IPS-NIHi7 (cell line): ENCODE measurements at regions not wholly inside any gene's neighbourhood (a gene's known extent, or its start where the extent isn't known, plus 50 kb on each side); places are given as distances from the start of the nearest gene placed in this dataset.

ENCODE experiments used
- DNase-seq: peaks from one replicate; pipeline ENCODE4 v3.0.0; 2012; ENCODE audit warnings: mixed read lengths; ENCODE audit errors: extremely low spot score

DNA sequence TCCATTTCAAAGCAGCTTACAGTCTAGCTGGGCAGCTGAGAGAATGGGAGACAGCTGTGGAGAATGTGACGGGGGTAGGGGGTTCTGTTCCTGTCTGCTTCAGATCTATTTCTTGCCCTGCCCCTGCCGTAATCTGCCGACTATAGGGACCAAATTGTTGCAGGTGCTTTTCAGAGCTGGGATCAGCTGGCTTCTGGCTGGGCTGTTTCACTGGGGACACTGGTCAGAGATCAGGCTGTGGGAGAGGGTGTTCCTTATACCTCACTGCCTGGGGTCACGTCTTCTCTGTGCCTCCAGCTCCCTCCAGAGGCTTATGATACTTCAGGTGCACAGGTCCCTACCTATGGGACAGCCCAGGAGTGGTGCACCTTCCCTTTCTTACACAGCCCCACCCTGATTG, 514.9 kb upstream of the GOT2 start:
- peak; percentile 72 for DNase-seq

DNA sequence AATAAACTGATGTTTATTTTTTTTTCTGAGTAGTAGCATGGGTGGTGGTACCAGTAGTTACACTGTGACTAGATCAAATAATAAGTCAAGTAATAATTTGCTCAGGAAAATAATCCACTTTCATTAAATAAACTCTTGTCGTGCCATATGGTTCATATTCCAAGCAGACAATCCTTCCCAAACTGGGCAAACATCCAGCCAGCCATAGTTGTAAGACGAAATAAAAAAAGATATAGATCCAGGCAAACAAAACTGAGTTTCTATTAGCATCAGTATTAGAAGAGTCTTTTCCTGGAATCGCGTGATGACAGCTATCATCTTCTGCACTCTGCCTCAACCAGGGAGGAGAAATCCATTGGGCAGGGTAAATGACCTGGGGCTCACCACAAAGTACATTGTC, 508.4 kb upstream of the GOT2 start:
- DNase-seq = no peak

DNA sequence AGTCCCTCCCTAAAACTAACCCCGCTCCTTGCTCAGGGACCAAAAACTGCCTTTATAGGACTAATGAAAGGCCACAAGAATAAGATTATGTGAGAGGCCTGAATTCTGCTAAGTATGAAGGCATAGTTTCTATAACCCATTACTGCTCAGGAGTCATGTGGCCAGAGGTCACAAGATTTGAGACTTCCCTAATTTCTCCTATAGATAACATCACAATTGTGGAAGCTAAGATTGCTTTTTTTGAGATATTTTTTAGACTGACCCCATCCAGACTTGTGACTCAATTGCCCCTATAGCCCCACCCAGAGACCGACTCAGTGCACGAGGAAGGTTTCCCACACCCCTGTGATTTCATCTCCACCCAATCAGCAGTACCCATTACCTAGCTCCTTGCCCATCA, 504.1 kb upstream of the GOT2 start:
- DNase-seq = no peak

DNA sequence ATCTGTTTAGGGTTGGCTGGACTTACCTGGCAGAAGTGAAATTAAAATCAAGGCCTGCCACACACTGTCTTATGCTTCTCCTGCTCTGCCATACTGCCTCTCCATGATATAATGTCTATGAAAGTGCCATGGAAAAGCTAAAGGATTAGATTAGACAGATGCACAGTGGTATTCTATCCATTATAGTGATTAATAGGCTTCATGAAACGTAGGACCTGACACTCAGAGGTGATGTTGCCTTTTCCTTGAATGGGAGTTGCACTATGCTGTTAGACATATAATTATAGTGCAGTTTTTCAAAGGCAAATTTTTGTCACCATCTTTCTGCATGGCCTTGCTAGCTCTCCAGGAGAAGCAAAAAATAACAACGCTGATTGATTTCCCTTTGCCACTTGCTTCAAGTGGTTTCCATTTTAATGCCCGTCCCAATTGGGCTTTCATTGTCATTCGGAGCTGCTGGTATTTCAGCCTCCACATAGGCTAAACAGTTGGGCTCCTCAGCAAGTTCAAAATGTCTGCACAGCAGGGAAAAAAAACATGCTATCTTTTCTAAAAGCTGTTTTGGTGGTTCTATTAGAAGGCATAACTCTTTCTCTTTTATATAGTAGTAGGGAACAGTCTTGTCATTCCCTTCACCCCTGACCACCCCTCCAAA, 502.8 kb upstream of the GOT2 start:
- DNase-seq = peak; percentile 16

DNA sequence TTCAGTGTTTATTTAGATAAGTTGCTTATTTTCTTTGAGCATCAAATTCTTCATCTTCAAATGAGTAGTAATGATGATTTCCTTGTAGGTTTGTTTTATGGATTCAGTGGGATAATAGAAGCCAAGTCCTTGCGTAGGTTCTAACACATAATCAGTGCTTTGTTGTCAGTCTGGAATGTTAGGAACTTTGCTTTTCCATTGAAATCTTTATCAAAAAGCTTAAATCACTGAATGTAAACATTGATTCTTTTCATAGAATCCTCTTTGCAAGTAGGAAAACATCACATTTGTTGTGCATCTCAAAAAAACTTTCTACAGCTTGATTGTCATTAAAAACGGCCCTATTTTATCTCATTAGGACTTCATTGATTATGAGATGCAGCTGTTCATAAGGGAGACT, 490.3 kb upstream of the GOT2 start:
- DNase-seq = no peak

DNA sequence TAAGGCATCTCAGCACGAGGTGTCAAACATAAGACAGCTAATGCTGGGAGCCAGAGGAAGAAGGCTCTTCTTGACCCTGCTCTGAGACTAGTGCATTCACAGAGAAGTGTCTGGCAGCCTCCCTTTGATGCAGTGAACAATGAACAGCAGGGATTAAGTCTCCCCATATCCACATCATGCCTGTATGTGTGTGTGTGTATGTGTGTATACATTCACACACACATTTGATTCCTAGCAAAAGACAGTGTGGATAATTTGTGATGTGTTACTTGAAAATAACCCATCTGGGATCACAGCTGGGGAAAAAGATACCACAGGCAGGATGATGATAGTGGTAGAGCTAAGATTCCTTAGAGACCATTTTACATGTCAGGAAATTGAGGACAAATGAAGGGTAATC, 485.9 kb upstream of the GOT2 start:
- DNase-seq = no peak

DNA sequence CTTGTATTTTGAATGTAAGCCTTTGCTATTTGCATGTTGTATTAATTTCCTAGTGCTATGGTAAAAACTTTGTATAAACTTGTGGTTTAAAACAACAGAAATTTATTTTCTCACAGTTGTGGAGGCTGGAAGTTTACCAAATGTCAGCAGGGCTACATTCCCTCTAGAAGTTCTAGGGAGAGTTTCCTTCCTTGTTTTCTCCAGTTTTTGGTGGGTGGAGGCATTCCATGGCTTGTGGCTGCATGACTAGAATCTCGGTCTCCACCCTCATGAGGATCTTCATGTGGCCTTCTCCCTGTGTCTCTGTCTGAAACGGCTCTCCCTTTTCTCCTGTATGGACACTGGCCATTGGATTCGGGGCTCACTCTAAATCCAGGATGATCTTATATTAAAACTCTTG, 482.2 kb upstream of the GOT2 start:
- DNase-seq = no peak

DNA sequence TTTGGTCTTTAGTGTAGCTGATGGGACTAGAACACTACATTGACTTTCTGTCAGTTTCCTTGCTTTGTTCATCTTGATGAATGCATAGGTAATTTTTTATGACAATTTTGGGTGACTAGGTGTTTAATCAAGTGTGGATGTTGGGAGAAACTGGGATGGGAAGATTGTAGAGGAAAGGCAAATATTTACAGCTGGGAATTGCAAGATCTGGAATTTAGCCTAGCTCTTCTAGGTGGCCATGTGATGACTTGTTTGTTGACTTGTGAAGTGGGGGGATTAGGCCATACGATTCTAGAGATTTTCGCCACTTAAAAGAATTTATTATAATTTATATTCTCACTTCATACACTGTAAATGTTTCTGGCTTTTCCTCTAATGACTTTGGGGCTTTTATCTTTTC, 480.3 kb upstream of the GOT2 start:
- DNase-seq = no peak

DNA sequence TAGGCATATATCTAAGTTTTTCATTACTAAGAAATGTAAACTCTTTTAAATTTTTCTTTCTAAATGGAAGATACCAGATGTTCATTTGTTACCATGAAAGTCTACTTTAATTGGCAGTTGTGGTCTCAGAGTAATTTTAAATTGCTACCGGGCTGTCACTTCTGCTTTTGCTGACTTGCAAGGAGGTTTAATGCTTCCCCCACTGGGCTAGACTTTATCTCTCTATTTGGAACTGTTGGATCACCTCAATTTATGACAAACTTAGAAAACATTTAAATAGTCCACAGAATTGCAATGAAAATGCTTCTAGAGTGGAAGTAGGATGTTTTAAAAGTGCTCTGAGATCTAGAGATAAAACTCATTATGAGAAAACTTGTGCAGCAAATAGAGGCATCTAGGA, 479.8 kb upstream of the GOT2 start:
- no peak for DNase-seq

DNA sequence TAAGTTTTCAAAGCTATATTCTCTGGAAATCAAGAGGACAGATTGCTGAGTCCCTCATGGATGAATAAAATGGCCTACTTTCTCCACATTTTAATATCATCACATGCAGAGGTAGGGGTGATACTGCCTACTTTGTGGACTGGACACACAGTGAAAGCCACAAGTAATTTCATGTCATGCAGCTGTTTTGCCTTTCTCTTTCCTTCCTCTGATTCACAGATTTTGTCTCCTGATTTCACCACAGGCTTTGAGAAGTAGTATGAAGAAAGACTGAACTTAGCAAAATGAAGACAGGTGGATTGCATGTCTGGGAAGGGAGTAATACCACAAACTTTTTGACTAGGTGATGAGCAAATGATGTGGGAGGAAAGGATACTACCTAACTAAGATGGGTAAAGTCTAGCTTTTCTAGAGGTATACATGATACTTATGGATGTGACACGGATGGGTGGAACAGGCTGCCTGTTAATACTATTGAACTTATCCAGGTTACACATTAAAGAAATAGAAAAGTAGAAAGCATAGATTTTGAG, 478.4 kb upstream of the GOT2 start:
- no peak for DNase-seq

DNA sequence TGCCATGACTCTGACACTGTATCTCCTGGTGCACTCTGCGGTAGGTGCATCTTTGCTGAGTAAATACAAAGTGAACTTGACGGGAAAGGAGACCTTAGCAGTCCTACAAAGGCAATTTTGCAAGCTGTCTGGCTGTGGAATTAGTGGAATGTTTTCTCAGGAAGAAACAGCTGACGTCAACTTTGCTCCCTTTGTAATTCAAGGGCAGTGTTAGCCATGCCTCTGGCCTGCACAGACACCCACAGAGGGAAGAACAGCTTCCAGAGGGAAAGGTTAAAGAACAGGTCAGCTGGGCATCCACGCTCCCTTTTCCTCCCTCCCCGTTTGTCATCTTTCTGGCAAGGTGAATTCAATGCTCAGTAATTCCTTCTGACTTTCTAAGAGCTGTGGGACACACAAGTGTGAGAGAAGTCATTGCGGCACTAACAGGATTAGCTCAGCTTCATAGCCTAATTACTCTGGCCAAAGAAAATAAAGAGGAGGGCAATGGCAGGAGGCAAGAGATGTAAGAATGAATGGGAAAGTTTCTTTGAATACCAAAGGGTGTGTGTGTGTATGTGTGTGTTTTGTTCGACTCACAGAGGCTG, 476.9 kb upstream of the GOT2 start:
- DNase-seq = peak; percentile 57

DNA sequence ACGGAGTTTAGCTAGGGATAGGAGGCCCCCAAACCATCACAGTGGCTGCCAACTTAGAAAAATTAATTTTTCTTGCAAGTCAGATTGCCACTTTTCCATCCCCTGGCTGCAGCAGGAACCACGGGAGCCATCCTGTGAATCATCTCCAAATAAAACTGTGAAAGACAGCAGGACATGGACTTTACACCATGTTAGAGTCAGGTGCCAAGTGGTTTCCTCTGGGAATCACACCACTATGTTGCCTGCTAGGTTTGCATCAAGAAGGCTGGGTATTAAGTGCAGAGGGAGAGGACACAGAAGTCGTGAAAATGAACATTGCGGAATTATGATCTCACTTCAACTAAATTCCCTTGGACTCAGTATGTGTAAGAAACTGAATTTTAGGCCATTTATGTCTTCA, 471.3 kb upstream of the GOT2 start:
- DNase-seq = no peak

DNA sequence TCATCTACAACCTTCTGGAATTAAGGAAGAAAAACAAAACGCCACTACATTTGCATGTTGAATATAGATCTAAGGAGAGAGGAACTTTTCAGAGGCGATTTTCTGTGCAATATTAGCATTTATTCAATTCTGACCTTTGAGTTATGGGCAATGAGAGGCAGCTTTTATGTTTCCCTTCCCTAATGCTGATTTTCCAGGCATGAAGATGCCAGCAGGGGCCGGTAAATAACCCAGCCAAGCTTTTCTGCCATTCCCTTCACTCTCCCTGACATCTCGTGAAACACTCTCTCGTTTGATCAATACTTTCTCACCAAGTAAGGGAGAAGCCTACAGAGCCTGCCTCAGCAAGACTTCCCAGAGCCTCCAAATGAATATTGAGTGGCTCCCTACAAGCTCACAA, 470.5 kb upstream of the GOT2 start:
- no peak for DNase-seq

DNA sequence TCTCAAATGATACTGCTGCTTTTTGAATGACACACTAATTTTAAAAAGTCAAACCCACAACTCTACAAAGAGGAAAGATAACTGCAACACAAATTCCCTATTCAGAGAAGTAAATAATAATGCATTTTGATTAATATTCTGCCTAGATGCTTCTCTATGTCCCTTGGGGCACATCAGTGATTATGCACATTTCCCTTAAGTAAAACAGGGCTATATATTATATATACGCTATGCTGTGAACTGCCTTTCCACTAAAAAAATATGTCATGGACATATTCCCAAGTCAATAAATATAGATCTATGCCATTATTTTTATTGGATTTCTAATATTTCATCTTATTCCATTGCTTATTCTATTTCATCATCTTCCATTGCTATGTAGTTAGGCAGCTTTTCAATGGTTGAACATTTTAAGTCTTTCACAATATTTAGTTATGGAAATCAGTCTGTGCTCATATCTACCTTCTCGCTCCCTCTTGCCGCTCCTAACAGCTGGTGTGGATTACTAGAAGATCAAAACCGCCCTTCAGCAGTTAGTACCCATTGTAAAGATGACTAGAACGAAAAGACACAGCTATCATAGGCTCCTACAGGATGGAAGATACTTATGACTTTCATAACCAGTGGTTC, 468.2 kb upstream of the GOT2 start:
- no peak for DNase-seq

DNA sequence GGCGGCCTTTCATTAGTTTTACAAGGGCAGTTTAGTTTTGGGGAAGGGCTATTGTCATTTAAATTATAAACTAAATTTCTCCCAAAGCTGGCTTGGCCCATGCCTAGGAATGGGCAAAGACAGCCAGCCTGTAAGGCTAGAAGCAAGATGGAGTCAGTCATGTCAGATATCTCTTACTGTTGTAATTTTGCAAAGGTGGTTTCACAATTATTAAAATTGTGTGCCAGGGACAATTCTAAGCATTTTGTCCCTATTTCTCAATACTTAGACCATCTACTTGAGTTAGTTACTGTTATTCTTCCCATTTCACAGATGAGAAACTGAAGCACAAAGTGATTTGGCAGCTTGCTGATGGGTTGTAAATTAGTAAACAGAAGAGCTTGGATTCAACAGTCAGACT, 467.7 kb upstream of the GOT2 start:
- no peak for DNase-seq

DNA sequence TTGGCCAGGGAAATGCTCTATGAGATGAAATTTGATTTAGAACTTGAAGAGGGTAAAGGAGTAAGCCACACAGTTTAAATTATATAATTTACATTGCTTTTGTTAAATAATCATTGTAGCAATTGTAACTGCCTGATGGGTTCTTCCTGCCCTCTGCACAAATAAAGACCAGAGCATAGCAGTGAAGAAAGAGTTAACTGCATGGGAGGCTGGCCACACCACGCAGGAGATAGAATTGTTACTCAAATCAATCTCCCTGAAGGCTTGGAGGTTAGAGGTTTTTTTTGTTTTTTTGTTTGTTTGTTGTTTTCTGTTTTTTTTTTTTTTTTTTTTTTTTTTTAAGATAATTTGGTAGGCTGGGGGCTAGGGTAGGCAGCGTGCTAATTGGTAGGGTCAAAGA, 467.0 kb upstream of the GOT2 start:
- DNase-seq = no peak

DNA sequence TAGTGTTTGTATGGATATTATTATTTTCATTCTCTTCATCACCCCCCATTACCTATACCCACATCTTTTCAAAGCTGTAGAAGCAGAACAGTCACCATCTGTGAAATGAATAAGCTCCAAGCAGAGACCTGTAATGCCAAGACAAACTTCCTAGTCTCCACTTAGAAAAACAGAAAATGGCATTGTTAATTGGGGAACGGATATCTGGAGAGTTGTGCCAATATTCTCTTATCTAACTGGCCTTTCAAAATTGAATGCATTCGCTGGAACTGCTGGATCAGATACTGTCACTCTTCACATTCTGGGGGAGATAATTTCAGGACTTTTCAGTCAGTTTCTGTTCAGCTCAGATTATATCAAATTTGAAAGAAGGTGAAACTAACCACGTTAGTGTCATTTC, 464.4 kb upstream of the GOT2 start:
- no peak for DNase-seq

DNA sequence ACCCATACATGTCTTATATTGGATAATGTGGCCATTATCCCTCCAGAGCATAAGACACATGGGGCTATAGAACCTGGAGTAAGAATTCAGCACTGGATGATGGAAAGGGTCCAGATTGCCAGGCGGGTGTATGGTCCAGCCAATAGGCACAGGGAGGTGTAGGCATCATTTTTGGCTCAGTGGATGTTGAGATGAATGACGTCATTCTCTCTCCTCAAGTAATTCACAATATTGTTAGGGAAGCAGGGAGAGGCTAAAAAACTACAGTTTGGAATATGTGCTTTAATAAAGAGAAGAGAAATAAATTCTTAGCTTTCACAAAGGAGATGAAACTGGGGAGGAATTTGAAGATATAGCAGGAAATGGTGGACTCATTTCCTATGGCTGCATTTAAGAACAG, 461.1 kb upstream of the GOT2 start:
- no peak for DNase-seq

DNA sequence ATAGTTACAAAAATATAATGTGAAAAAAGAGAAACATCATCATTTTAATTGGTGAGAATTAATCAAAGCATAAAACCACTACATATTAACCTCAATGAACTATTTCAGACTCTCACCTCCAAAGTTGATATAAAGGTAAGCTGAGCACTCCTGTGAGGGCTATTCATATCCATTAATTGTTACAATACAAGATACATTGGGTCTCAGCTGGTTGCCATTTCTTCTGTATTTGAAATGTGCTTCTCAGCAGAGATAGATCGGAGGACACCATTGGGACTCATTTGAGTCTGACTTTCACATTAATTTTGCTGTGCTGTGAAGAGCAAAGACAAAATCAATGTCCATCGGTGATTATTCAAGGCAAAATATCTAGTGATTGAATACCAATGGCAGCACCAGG, 459.5 kb upstream of the GOT2 start:
- no peak for DNase-seq

DNA sequence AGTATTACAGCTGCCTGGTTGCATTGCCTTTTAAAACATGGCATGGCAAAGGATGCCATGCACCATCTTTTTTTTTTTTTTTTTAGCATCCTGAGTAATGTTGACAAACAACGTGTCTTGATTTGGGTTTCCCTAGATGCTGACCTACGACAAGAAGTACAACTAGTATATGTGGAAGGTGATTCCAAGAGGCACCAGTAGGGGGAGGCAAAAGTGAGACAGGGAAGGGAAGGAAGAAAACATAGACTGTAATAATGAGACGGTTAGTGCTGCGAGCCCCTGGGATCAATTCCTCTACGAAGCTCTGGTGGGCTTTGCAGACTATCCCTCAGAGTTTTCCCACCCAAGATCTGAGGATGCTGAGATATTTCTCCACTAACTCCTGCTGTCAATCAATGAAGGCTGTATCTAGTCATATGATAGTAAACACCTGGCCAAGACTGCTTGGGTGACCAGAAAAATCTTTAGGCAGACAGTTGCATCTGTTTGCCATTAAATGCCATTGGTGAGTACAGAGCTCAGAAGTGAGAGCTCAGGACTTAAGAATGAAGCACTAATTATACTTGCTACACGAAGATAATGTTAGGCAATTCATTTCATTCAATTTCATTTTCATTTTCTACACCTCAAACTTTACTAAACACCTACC, 458.6 kb upstream of the GOT2 start:
- DNase-seq = peak; percentile 53

DNA sequence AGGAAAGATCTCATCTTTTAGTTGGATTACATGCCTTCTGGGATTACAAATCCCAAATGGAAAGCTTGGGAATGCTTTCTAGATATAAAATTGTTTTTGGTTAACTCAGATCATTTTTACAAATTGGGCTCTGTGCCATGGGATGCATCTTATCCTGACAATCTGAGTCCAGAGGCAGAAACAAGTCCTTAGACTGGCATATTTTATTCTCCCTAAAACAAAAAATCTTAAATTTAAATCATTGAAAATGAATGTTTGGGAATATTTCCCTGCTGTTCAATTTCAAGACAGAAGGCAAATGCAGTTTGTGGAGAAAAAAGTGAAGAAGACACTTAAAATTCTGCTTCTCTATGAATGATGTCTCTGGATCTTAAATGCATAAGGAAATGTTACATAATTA, 456.6 kb upstream of the GOT2 start:
- DNase-seq = no peak

DNA sequence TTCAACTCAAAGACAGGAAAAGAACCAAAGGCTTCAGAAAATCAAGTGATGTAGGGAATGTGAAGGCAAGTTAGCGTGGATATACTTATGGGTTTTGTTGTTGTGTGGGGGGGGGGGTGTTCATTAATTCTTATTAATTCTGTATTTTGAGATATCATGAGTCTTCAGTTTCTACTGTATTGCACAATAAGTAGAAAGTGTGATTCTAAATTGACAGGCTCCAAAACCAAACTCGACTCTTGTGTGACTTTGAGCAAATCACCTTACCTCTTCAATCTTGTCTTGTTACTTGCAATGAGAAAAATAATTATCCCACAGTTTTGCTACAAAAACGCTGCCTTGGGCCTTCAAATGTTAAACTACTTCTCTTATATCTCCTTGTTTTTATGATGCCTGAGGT, 453.9 kb upstream of the GOT2 start:
- DNase-seq = no peak

DNA sequence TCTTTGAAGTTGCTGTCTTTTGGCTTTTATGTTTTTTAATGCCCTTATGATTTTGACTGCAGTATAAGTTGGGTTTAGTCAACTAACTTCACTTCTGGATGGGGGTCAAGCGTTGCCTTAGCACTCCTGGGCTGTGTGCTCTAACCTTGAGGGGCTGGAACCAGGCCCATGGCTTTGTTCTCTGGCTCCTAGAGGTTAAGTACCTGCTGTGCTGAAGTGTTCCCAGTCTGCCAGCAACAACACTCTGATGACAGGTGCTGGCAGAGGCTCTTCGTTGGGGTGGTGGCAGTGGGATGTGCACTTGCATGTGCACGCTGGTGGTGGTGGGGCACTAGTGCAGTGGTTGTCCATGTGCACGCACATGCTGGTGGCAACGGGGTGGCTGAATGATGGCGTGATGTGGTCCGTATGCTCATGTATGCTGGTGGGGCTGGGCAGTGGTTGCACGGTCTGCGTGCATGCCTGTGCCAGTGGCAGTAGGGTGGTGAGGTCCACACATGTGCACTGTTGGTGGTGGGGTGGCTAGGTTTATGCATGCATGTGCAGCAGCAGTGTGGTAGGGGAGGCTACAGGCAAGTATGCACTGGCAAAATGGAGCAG, 447.8 kb upstream of the GOT2 start:
- DNase-seq = no peak
